Nephron (organoid): ENCODE measurements at regions not wholly inside any gene's neighbourhood (a gene's known extent, or its start where the extent isn't known, plus 50 kb on each side); places are given as distances from the start of the nearest gene placed in this dataset.

Experiments used
- H3K27ac Mint-ChIP-seq, 3 experiments: 2 replicates each; pipeline ENCODE4 v1.8.0; 2020; ENCODE audit warnings: mixed read lengths in 3 of 3, mild to moderate bottlenecking in 2 of 3, moderate library complexity in 1 of 3
- H3K27me3 Mint-ChIP-seq: 2 replicates; pipeline ENCODE4 v1.8.0; 2021; ENCODE audit warnings: low read depth, mild to moderate bottlenecking, moderate library complexity, mixed read lengths
- H3K36me3 Mint-ChIP-seq: 2 replicates; pipeline ENCODE4 v1.8.0; 2020; ENCODE audit warnings: low read depth, mixed read lengths
- H3K4me1 Mint-ChIP-seq: 2 replicates; pipeline ENCODE4 v1.8.0; 2020; ENCODE audit warnings: mixed read lengths
- H3K4me3 Mint-ChIP-seq, 3 experiments: 2 replicates each; pipeline ENCODE4 v1.8.0; 2020; ENCODE audit warnings: mild to moderate bottlenecking in 3 of 3, mixed read lengths in 3 of 3, moderate library complexity in 2 of 3
- H3K9me3 Mint-ChIP-seq: 2 replicates; pipeline ENCODE4 v1.8.0; 2020; ENCODE audit warnings: mixed read lengths
- TF ChIP-seq, protein P1 (sequence below), 3 experiments: fragments of 200-600 bp; sonication (generic); IDR thresholded peaks; one replicate each; pipeline ENCODE4 v1.5.0; 2021; ENCODE audit warnings: antibody characterized with exemption in 3 of 3; ENCODE audit not compliant: unreplicated experiment in 3 of 3

DNA sequence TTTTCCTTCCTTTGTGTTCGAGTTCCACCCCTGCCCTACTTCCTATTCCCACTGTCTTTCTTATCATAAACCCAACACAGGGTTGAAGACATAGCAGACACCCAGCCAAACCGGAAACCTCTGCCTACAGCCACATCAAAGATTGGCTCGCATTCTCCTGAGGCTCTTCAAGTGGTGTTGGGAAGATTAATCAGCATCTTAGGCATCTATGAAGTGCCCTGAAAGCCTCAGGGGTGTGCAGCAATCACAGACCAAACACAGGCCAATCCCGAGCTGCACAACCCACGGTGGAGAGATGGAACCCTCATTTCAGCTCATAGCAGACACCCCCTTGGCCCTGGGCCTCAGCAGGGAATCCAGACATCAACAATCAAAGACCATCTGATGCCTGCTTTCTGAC, 255.9 kb downstream of the XXYLT1 start:
- Mint-ChIP-seq H3K36me3 (no peaks in the 10 kb centered on the region), H3K27ac (no peak overlapping the region), H3K27me3 (peaks cover 36% of the 10 kb centered on the region), H3K4me1 (no peaks in the 10 kb centered on the region), H3K9me3 (peaks cover 4% of the 10 kb centered on the region), H3K4me3 (no peak overlapping the region)
- TF ChIP-seq, protein P1, sequence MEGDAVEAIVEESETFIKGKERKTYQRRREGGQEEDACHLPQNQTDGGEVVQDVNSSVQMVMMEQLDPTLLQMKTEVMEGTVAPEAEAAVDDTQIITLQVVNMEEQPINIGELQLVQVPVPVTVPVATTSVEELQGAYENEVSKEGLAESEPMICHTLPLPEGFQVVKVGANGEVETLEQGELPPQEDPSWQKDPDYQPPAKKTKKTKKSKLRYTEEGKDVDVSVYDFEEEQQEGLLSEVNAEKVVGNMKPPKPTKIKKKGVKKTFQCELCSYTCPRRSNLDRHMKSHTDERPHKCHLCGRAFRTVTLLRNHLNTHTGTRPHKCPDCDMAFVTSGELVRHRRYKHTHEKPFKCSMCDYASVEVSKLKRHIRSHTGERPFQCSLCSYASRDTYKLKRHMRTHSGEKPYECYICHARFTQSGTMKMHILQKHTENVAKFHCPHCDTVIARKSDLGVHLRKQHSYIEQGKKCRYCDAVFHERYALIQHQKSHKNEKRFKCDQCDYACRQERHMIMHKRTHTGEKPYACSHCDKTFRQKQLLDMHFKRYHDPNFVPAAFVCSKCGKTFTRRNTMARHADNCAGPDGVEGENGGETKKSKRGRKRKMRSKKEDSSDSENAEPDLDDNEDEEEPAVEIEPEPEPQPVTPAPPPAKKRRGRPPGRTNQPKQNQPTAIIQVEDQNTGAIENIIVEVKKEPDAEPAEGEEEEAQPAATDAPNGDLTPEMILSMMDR (IDR thresholded peaks at IDR 0.05; ENCODE audit: unreplicated experiment in 3 of 3), result no peak

DNA sequence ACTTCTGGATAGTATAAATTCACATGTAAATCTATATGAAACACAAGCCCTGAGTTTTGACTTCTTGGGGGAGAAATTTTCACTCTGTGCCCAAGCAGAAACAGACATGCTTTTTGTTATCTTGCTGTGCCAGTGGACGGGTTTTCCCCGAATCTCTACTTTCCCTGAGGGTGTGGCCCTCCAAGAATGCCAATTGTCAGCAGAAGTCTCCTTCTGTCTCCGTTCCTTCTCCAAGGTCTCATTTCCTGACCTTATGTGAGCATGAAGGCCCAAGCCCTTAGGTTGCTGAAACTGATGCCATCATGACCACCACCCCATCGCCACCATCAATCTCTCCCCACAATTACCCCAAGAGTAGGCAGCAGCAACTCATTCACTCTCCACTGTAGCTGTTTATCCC, 253.8 kb downstream of the XXYLT1 start:
- peaks cover 43% of the 10 kb centered on the region for H3K27me3 Mint-ChIP-seq
- H3K4me3 Mint-ChIP-seq, result no peak overlapping the region
- no peaks in the 10 kb centered on the region for H3K36me3 Mint-ChIP-seq
- TF ChIP-seq, protein P1 (IDR thresholded peaks at IDR 0.05; ENCODE audit: unreplicated experiment in 3 of 3), result no peak
- H3K9me3 Mint-ChIP-seq, result peaks cover 5% of the 10 kb centered on the region
- no peak overlapping the region for H3K27ac Mint-ChIP-seq
- no peaks in the 10 kb centered on the region for H3K4me1 Mint-ChIP-seq
